IMR-90 (cell line): ENCODE measurements at regions not wholly inside any gene's neighbourhood (a gene's known extent, or its start where the extent isn't known, plus 50 kb on each side); places are given as distances from the start of the nearest gene placed in this dataset.

Source experiments
- ATAC-seq: fragments of 200-7000 bp; cut with Tn5 transposase; 2 replicates; pipeline ENCODE4 v1.9.1; 2020; ENCODE audit warnings: low read depth, mild to moderate bottlenecking, moderate library complexity
- BruUV-seq: library from RNA; stranded (reverse); fragments of 400-500 nt; replicated peaks from 2 replicates; lab custom pipeline; 2021; lab: Mats Ljungman, UMichigan
- CTCF ChIA-PET: fragments of 300-600 bp; formaldehyde crosslinking; extraction: SDS; loops from one replicate; lab custom pipeline; 2021; ENCODE audit warnings: antibody characterized with exemption; lab: Yijun Ruan, JAX
- POLR2A ChIA-PET: fragments of 300-600 bp; sonication (Branson Sonifier 250); formaldehyde crosslinking; loops from one replicate; lab custom pipeline; 2022; ENCODE audit warnings: antibody characterized with exemption; ENCODE audit not compliant: unreplicated experiment; lab: Charles Lee
- DNase-seq: peaks from one replicate; pipeline ENCODE4 v3.0.0; 2013
- H2AFZ ChIP-seq: replicated peaks from 2 replicates; pipeline ENCODE3; 2013; ENCODE audit warnings: low read length, mild to moderate bottlenecking; ENCODE audit not compliant: poor library complexity
- H2AK5ac ChIP-seq: 2 replicates; pipeline ENCODE4 v1.6.1; 2013; ENCODE audit warnings: low read depth, low read length, inconsistent platforms
- H2AK9ac ChIP-seq: replicated peaks from 2 replicates; pipeline ENCODE3; 2013; ENCODE audit warnings: mild to moderate bottlenecking, low read depth, low read length, moderate library complexity; ENCODE audit not compliant: poor library complexity
- H2BK120ac ChIP-seq: 2 replicates; pipeline ENCODE4 v1.6.1; 2013; ENCODE audit warnings: low read depth, low read length, inconsistent platforms
- H2BK15ac ChIP-seq: 3 replicates; pipeline ENCODE4 v1.6.1; 2013; ENCODE audit warnings: low read depth, low read length, inconsistent platforms
- H2BK20ac ChIP-seq: 2 replicates; pipeline ENCODE4 v1.6.1; 2013; ENCODE audit warnings: low read depth, mild to moderate bottlenecking, inconsistent platforms, low read length, moderate library complexity
- H2BK5ac ChIP-seq: 2 replicates; pipeline ENCODE4 v1.6.1; 2013; ENCODE audit warnings: mild to moderate bottlenecking, low read depth, low read length, inconsistent platforms; ENCODE audit not compliant: poor library complexity, severe bottlenecking
- H3K14ac ChIP-seq: replicated peaks from 2 replicates; pipeline ENCODE4 v1.6.1; 2013; ENCODE audit warnings: low read depth, low read length, inconsistent platforms
- H3K18ac ChIP-seq: 2 replicates; pipeline ENCODE4 v1.6.1; 2013; ENCODE audit warnings: low read depth, low read length, control low read depth
- H3K23ac ChIP-seq: 2 replicates; pipeline ENCODE4 v1.6.1; 2013; ENCODE audit warnings: low read depth, low read length, inconsistent platforms
- H3K27ac ChIP-seq: 2 replicates; pipeline ENCODE4 v1.5.1; 2013; ENCODE audit warnings: mild to moderate bottlenecking, control low read depth, low read length; ENCODE audit not compliant: insufficient read depth
- H3K27me3 ChIP-seq: 2 replicates; pipeline ENCODE4 v1.6.1; 2013; ENCODE audit warnings: low read length; ENCODE audit not compliant: control insufficient read depth, insufficient read depth
- H3K36me3 ChIP-seq: 2 replicates; pipeline ENCODE4 v1.6.1; 2013; ENCODE audit warnings: low read length, mixed read lengths; ENCODE audit not compliant: control insufficient read depth, insufficient read depth
- H3K4ac ChIP-seq: 2 replicates; pipeline ENCODE4 v1.6.1; 2013; ENCODE audit warnings: low read depth, low read length, inconsistent platforms
- H3K4me1 ChIP-seq: 2 replicates; pipeline ENCODE4 v1.6.1; 2013; ENCODE audit warnings: low read length, mixed read lengths; ENCODE audit not compliant: control insufficient read depth, insufficient read depth
- H3K4me2 ChIP-seq: 2 replicates; pipeline ENCODE4 v1.6.1; 2013; ENCODE audit warnings: low read depth, mild to moderate bottlenecking, control low read depth, low read length, moderate library complexity
- H3K4me3 ChIP-seq: 2 replicates; pipeline ENCODE4 v1.5.1; 2013; ENCODE audit warnings: low read depth, mild to moderate bottlenecking, control low read depth, low read length, moderate library complexity; ENCODE audit not compliant: insufficient read depth
- H3K56ac ChIP-seq: 2 replicates; pipeline ENCODE4 v1.6.1; 2013; ENCODE audit warnings: low read length, inconsistent platforms; ENCODE audit not compliant: insufficient read depth; ENCODE audit errors: extremely low read depth
- H3K79me1 ChIP-seq, 2 experiments: 2 replicates each; pipeline ENCODE4 v1.6.1; 2013; ENCODE audit warnings: low read length in 2 of 2, inconsistent platforms in 1 of 2, low read depth in 1 of 2
- H3K9ac ChIP-seq: 2 replicates; pipeline ENCODE4 v1.6.1; 2013; ENCODE audit warnings: low read depth, low read length, control low read depth
- H3K9me1 ChIP-seq: 2 replicates; pipeline ENCODE4 v1.6.1; 2013; ENCODE audit warnings: low read length, inconsistent platforms; ENCODE audit not compliant: insufficient read depth
- H3K9me3 ChIP-seq: 2 replicates; pipeline ENCODE4 v1.6.1; 2013; ENCODE audit warnings: low read length; ENCODE audit not compliant: control insufficient read depth, insufficient read depth
- H4K20me1 ChIP-seq: 2 replicates; pipeline ENCODE4 v1.6.1; 2013; ENCODE audit warnings: low read length, inconsistent platforms; ENCODE audit not compliant: insufficient read depth
- H4K5ac ChIP-seq: 2 replicates; pipeline ENCODE4 v1.6.1; 2013; ENCODE audit warnings: mild to moderate bottlenecking, low read depth, low read length, control low read depth
- H4K8ac ChIP-seq, 2 experiments: 2 replicates each; pipeline ENCODE4 v1.6.1; 2013; ENCODE audit warnings: low read depth in 2 of 2, low read length in 2 of 2, control low read depth in 1 of 2, inconsistent platforms in 1 of 2
- H4K91ac ChIP-seq: 2 replicates; pipeline ENCODE4 v1.6.1; 2013; ENCODE audit warnings: low read depth, low read length, inconsistent platforms; ENCODE audit not compliant: insufficient read depth
- BHLHE40 ChIP-seq: fragments of 150-350 bp; IDR thresholded peaks from 2 replicates; pipeline ENCODE4 v1.6.1; 2016; ENCODE audit warnings: mild to moderate bottlenecking, low read depth, low read length
- MXI1 ChIP-seq: IDR thresholded peaks from 2 replicates; pipeline ENCODE4 v1.6.1; 2012; ENCODE audit warnings: low read depth, mild to moderate bottlenecking, low read length, moderate library complexity, borderline replicate concordance
- RCOR1 ChIP-seq: IDR thresholded peaks from 2 replicates; pipeline ENCODE4 v1.6.1; 2012; ENCODE audit warnings: mild to moderate bottlenecking, low read length, improper control_type of control experiment; ENCODE audit not compliant: insufficient replicate concordance
- RFX5 ChIP-seq: IDR thresholded peaks from 2 replicates; pipeline ENCODE4 v1.8.0; 2012; ENCODE audit warnings: low read depth, mild to moderate bottlenecking, low read length, moderate library complexity
- WGBS, 2 experiments: methylation state at CpG; one replicate each; pipeline versions ENCODE4 v1.1.5 to v1.1.7; 2013; ENCODE audit warnings: missing lambda C conversion rate in 2 of 2; ENCODE audit not compliant: insufficient read length in 1 of 2; ENCODE audit errors: extremely low coverage in 2 of 2; 5-methylcytosine and 5-hydroxymethylcytosine counted together
- dilution Hi-C: fragments of 300-500 bp; cut with HindIII; formaldehyde crosslinking; loops from one replicate; pipeline ENCODE4 v1.14.3; 2018; ENCODE audit warnings: low sequenced_read_pairs; ENCODE audit not compliant: unreplicated experiment
- in situ Hi-C: fragments of 300-500 bp; cut with MboI; formaldehyde crosslinking; loops from 3 replicates; pipeline ENCODE4 v1.14.3; 2019; ENCODE audit warnings: low sequenced_read_pairs, inconsistent platforms, mixed read lengths
- intact Hi-C: fragments of 100-400 bp; cut with micrococcal nuclease; formaldehyde crosslinking; loops from 2 replicates; pipeline ENCODE4 v1.10.0; 2022

DNA sequence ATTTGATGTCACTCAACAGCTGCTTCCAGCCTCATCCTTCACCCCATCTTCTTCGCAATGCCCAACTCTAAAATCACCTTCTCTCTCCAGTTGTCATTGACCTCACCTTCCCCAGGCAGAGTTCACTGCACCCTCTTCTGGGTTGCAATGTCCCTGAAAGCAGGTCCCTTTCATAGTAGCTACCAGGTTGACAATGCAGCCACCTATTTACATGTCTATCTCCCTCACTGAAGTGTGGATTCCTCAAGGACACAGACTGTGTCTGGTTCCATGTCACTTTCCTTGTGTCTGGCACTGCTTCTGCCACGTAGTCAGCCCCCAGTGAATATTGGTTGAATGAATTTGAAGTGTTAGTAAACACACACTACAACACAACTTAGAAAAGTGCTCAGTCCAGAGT is 445.5 kb upstream of the WWC1 start:
- no peak overlapping the region for H2BK120ac ChIP-seq
- no peak overlapping the region for H3K4ac ChIP-seq
- no peak overlapping the region for H2BK5ac ChIP-seq
- peaks cover 2% of the 10 kb centered on the region; the same call in 1 of the 2 replicates for H3K27me3 ChIP-seq
- H3K36me3 ChIP-seq = no peaks in the 10 kb centered on the region
- no TSS peak for BruUV-seq
- no peaks in the 10 kb centered on the region for H3K9me3 ChIP-seq
- H3K79me1 ChIP-seq = no peaks in the 10 kb centered on the region
- no peak overlapping the region for H3K23ac ChIP-seq
- H3K14ac ChIP-seq = no peak overlapping the region
- DNase-seq = no peak
- H4K8ac ChIP-seq = no peak overlapping the region
- H4K5ac ChIP-seq = no peak overlapping the region
- WGBS, 2 experiments = 57% methylated on average over 1 of the region's 2 CpGs; no CpG with 5 or more reads in 1 of the 2 experiments
- H2BK20ac ChIP-seq = no peak overlapping the region
- dilution Hi-C loops = no loop called here
- no peak overlapping the region for H2AK5ac ChIP-seq
- no peak overlapping the region for H3K18ac ChIP-seq
- ChIA-PET CTCF (no interaction called here), POLR2A (no interaction called here)
- no peaks in the 10 kb centered on the region for H3K4me1 ChIP-seq
- intact Hi-C loops = no loop called here
- H4K20me1 ChIP-seq = no peaks in the 10 kb centered on the region
- no peak for ATAC-seq
- no peak overlapping the region for H3K4me3 ChIP-seq
- no peak overlapping the region for H3K56ac ChIP-seq
- H2AK9ac ChIP-seq = no peak overlapping the region
- in situ Hi-C loops = no loop called here
- no peak overlapping the region for H2AFZ ChIP-seq
- H3K9ac ChIP-seq = no peak overlapping the region
- no peak overlapping the region for H3K4me2 ChIP-seq
- H4K91ac ChIP-seq = no peak overlapping the region
- TF ChIP-seq RCOR1 (no peak), RFX5 (no peak), MXI1 (no peak), BHLHE40 (no peak)
- no peak overlapping the region for H2BK15ac ChIP-seq
- no peak overlapping the region for H3K27ac ChIP-seq
- no peaks in the 10 kb centered on the region for H3K9me1 ChIP-seq
